ENCODE measurements at regions not wholly inside any gene's neighbourhood (a gene's known extent, or its start where the extent isn't known, plus 50 kb on each side); places are given as distances from the start of the nearest gene placed in this dataset.

- H4K5ac ChIP-seq (ENCODE audit: insufficient read length, low read depth, low read length) = no peak overlapping the region
- H3K9ac ChIP-seq (replicated peaks in 1 of 4; ENCODE audit: extremely low read depth in 1 of 4, low read depth in 3 of 4, low read length in 3 of 4) = no peak overlapping the region
- ChIA-PET POLR2A (ENCODE audit: partially characterized antibody) (no interaction called here), CTCF (ENCODE audit: partially characterized antibody) (interaction anchor here (1.2 kb wide), 1 partner anchor 13 kb away, joined by 3 read pairs; no protein-coding TSS in a partner anchor)
- no peak overlapping the region for H2AFZ ChIP-seq (ENCODE audit: low read length)
- H4K91ac ChIP-seq (replicated peaks; ENCODE audit: insufficient read length, low read length) = no peak overlapping the region
- WGBS, 2 experiments (ENCODE audit: extremely low coverage in 1 of 2, insufficient coverage in 1 of 2, insufficient read length in 1 of 2, insufficient replicate concordance in 2 of 2, low coverage in 1 of 2, low lambda C conversion rate in 2 of 2, missing lambda C conversion rate in 1 of 2) = 82% methylated on average over 8 of the region's 8 CpGs; no CpG with 5 or more reads in 1 of the 2 experiments
- no peak overlapping the region for H3K23ac ChIP-seq (ENCODE audit: insufficient read length)
- no peak overlapping the region for H2BK15ac ChIP-seq (ENCODE audit: low read length)
- no peak overlapping the region for H3K18ac ChIP-seq (ENCODE audit: extremely low read depth, low read length)
- FAIRE-seq (no peak), DNase-seq (ENCODE audit: low read depth in 1 of 2, low spot score in 2 of 2) (no peak)
- no peak overlapping the region for H4K8ac ChIP-seq (ENCODE audit: extremely low read depth, insufficient read depth, low read length)
- H3K9me3 ChIP-seq (ENCODE audit: insufficient read depth in 2 of 2, low read depth in 1 of 2, low read length in 1 of 2) = no peaks in the 10 kb centered on the region
- H2BK20ac ChIP-seq (ENCODE audit: low read length) = no peak overlapping the region
- no peak overlapping the region for H3K14ac ChIP-seq (ENCODE audit: insufficient read length)
- no peak overlapping the region for H3K27ac ChIP-seq (ENCODE audit: low read depth, low read length)
- H3K36me3 ChIP-seq (ENCODE audit: control insufficient read depth in 2 of 4, insufficient read depth in 4 of 4, low read length in 3 of 4) = no peaks in the 10 kb centered on the region
- H2BK5ac ChIP-seq (ENCODE audit: low read depth, low read length) = no peak overlapping the region
- no peaks in the 10 kb centered on the region for H3K23me2 ChIP-seq (ENCODE audit: low read depth, low read length)
- H2AK5ac ChIP-seq (ENCODE audit: low read depth, low read length) = no peak overlapping the region
- no peaks in the 10 kb centered on the region for H4K20me1 ChIP-seq (replicated peaks in 1 of 2; ENCODE audit: control insufficient read depth in 1 of 2, insufficient read depth in 2 of 2, low read length in 2 of 2)
- H2BK120ac ChIP-seq (replicated peaks; ENCODE audit: low read depth, low read length) = no peak overlapping the region
- no peaks in the 10 kb centered on the region for H3K4me1 ChIP-seq (replicated peaks in 1 of 4; ENCODE audit: control insufficient read depth in 3 of 4, insufficient read depth in 4 of 4, low read length in 3 of 4)
- H3K27me3 ChIP-seq (replicated peaks in 1 of 4; ENCODE audit: control insufficient read depth in 3 of 4, extremely low read depth in 1 of 4, insufficient read depth in 3 of 4, low read length in 3 of 4) = no peaks in the 10 kb centered on the region
- H3K4me2 ChIP-seq (ENCODE audit: insufficient read depth in 1 of 2, low read depth in 2 of 2, low read length in 2 of 2) = no peak overlapping the region
- H3K4ac ChIP-seq (replicated peaks; ENCODE audit: insufficient read length, low read depth, low read length) = no peak overlapping the region
- no peaks in the 10 kb centered on the region for H3K79me2 ChIP-seq (ENCODE audit: control insufficient read depth in 1 of 2, insufficient read depth in 2 of 2, low read length in 2 of 2)
- H3K4me3 ChIP-seq (ENCODE audit: extremely low read depth in 1 of 4, insufficient read depth in 2 of 4, low read depth in 3 of 4, low read length in 4 of 4) = no peak overlapping the region
- no peak overlapping the region for H2BK12ac ChIP-seq (ENCODE audit: low read depth, low read length)
- H3K56ac ChIP-seq (replicated peaks; ENCODE audit: insufficient read length, low read depth, low read length) = no peak overlapping the region
- no peaks in the 10 kb centered on the region for H3K79me1 ChIP-seq (ENCODE audit: low read depth, low read length)
- TF ChIP-seq ATF2 (IDR thresholded peaks at IDR 0.05; ENCODE audit: low read length) (no peak), SUZ12 (IDR thresholded peaks at IDR 0.05; ENCODE audit: low read length) (no peak), TBP (IDR thresholded peaks at IDR 0.05; ENCODE audit: low read depth, low read length) (no peak), RAD21 (IDR thresholded peaks at IDR 0.05 in 1 of 2, conservative IDR thresholded peaks at IDR 0.05 in 1 of 2; ENCODE audit: low read depth in 2 of 2, low read length in 2 of 2) (no peak), JUN (IDR thresholded peaks at IDR 0.05; ENCODE audit: low read depth, low read length) (no peak), FOSL1 (IDR thresholded peaks at IDR 0.05; ENCODE audit: insufficient read depth, low read depth, low read length) (no peak), BACH1 (IDR thresholded peaks at IDR 0.05; ENCODE audit: low read length) (no peak), SAP30 (IDR thresholded peaks at IDR 0.05; ENCODE audit: insufficient read depth, insufficient replicate concordance, low read length) (no peak), SP1 (IDR thresholded peaks at IDR 0.05; ENCODE audit: low read depth, low read length) (no peak), TCF12 (IDR thresholded peaks at IDR 0.05; ENCODE audit: low read depth, low read length) (no peak), MAX (IDR thresholded peaks at IDR 0.05) (no peak)
These were observed 118.0 kb upstream of the RAB27B start for GRCh38 chr18:54710074-54710899.

All from H1 (cell line).